ENCODE measurements at regions not wholly inside any gene's neighbourhood (a gene's known extent, or its start where the extent isn't known, plus 50 kb on each side); places are given as distances from the start of the nearest gene placed in this dataset.

GRCh38 chr6:119440953-119441352 is 91.4 kb upstream of the MAN1A1 start:
- Mint-ChIP-seq H3K4me1 (peaks cover 13% of the 10 kb centered on the region), H3K27ac (no peak overlapping the region), H3K9me3 (peaks cover 17% of the 10 kb centered on the region), H3K27me3 (ENCODE audit: low read depth) (no peaks in the 10 kb centered on the region), H3K4me3 (no peak overlapping the region), H3K36me3 (no peaks in the 10 kb centered on the region)
- no peak for ATAC-seq
- DNase-seq (ENCODE audit: low spot score), result no peak
- ChIA-PET CTCF (no interaction called here), POLR2A (no interaction called here)
- TF ChIP-seq NFATC4 (CRISPR knock-in tag; IDR thresholded peaks at IDR 0.05) (no peak), SMAD3 (CRISPR knock-in tag; IDR thresholded peaks at IDR 0.05; ENCODE audit: borderline replicate concordance) (no peak)

- Mint-ChIP-seq H3K27me3 (ENCODE audit: low read depth) (no peaks in the 10 kb centered on the region), H3K9me3 (peaks cover 2% of the 10 kb centered on the region)
Measured at GRCh38 chr6:119436583-119436982, 87.0 kb upstream of the MAN1A1 start.

GRCh38 chr6:119431799-119432198 is 82.2 kb upstream of the MAN1A1 start:
- Mint-ChIP-seq H3K4me1 (no peaks in the 10 kb centered on the region), H3K4me3 (no peak overlapping the region), H3K9me3 (no peaks in the 10 kb centered on the region), H3K27me3 (ENCODE audit: low read depth) (no peaks in the 10 kb centered on the region), H3K27ac (no peak overlapping the region), H3K36me3 (no peaks in the 10 kb centered on the region)
- CTCF ChIA-PET, result no interaction called here
- POLR2A ChIA-PET, result no interaction called here
- no peak for ATAC-seq
- DNase-seq (ENCODE audit: low spot score), result no peak
- TF ChIP-seq TEAD4 (CRISPR knock-in tag; IDR thresholded peaks at IDR 0.05) (no peak), ATF3 (CRISPR knock-in tag; conservative IDR thresholded peaks at IDR 0.05) (no peak), STAT6 (CRISPR knock-in tag; conservative IDR thresholded peaks at IDR 0.05; ENCODE audit: low read depth) (no peak), IRF2 (CRISPR knock-in tag; IDR thresholded peaks at IDR 0.05; ENCODE audit: borderline replicate concordance, low read depth) (no peak), ZSCAN18 (CRISPR knock-in tag; IDR thresholded peaks at IDR 0.05) (no peak), PREB (CRISPR knock-in tag; IDR thresholded peaks at IDR 0.05; ENCODE audit: borderline replicate concordance) (no peak)

More at GRCh38 chr6:119436583-119436982, 87.0 kb upstream of the MAN1A1 start:
- no peak for DNase-seq (ENCODE audit: low spot score)
- no peak for TF ChIP-seq SP1 (CRISPR knock-in tag; conservative IDR thresholded peaks at IDR 0.05)
- TF ChIP-seq ETV6 (CRISPR knock-in tag; IDR thresholded peaks at IDR 0.05), result no peak
- TF ChIP-seq TP53 (CRISPR knock-in tag; IDR thresholded peaks at IDR 0.05), result no peak
- no peak for TF ChIP-seq E2F5 (CRISPR knock-in tag; IDR thresholded peaks at IDR 0.05)
- TF ChIP-seq NFYB (CRISPR knock-in tag; conservative IDR thresholded peaks at IDR 0.05; ENCODE audit: low read depth), result no peak
- TF ChIP-seq FOXP1 (CRISPR knock-in tag; IDR thresholded peaks at IDR 0.05; ENCODE audit: borderline replicate concordance), result no peak
- TF ChIP-seq ATF6 (CRISPR knock-in tag; IDR thresholded peaks at IDR 0.05), result no peak
- no peak for TF ChIP-seq TCF7 (CRISPR knock-in tag; IDR thresholded peaks at IDR 0.05; ENCODE audit: low read depth)
- TF ChIP-seq ZNF512 (CRISPR knock-in tag; IDR thresholded peaks at IDR 0.05; ENCODE audit: borderline replicate concordance), result no peak
- no peak for TF ChIP-seq HMGA2 (CRISPR knock-in tag; IDR thresholded peaks at IDR 0.05)
- no peak for TF ChIP-seq ZNF121 (CRISPR knock-in tag; IDR thresholded peaks at IDR 0.05)
- ChIA-PET POLR2A (no interaction called here), CTCF (no interaction called here)
- Mint-ChIP-seq H3K36me3 (no peaks in the 10 kb centered on the region), H3K27ac (no peak overlapping the region; the same call in 1 of the 2 replicates), H3K4me3 (no peak overlapping the region), H3K4me1 (no peaks in the 10 kb centered on the region)
- ATAC-seq, result no peak
